GM23338 (cell line): ENCODE measurements at regions not wholly inside any gene's neighbourhood (a gene's known extent, or its start where the extent isn't known, plus 50 kb on each side); places are given as distances from the start of the nearest gene placed in this dataset.

ENCODE experiments used
- ATAC-seq: fragments of 200-7000 bp; cut with Tn5 transposase; 3 replicates; pipeline ENCODE4 v1.9.1; 2020
- DNase-seq: peaks from one replicate; pipeline ENCODE4 v3.0.0-alpha.2; 2015; ENCODE audit warnings: low spot score
- H2AFZ ChIP-seq: fragments of 200-600 bp; sonication (generic); 2 replicates; pipeline ENCODE4 v1.8.0; 2016; ENCODE audit warnings: antibody characterized with exemption, mild to moderate bottlenecking, moderate library complexity
- H3F3A ChIP-seq: fragments of 200-600 bp; sonication (generic); replicated peaks from 2 replicates; pipeline ENCODE4 v1.8.0; 2017; ENCODE audit warnings: antibody characterized with exemption, mixed run types, low read depth
- H3K27ac ChIP-seq: fragments of 200-600 bp; sonication (generic); 2 replicates; pipeline ENCODE4 v1.6.1; 2016; ENCODE audit warnings: low read depth
- H3K27me3 ChIP-seq: fragments of 200-600 bp; sonication (generic); 2 replicates; pipeline ENCODE4 v1.8.0; 2016; ENCODE audit warnings: mild to moderate bottlenecking, mixed run types, moderate library complexity; ENCODE audit not compliant: insufficient read depth
- H3K36me3 ChIP-seq: fragments of 200-600 bp; sonication (generic); 2 replicates; pipeline ENCODE4 v1.8.0; 2016; ENCODE audit warnings: mild to moderate bottlenecking; ENCODE audit not compliant: insufficient read depth
- H3K4me1 ChIP-seq: fragments of 200-600 bp; sonication (generic); 2 replicates; pipeline ENCODE4 v1.8.0; 2016; ENCODE audit warnings: mild to moderate bottlenecking, moderate library complexity; ENCODE audit not compliant: insufficient read depth
- H3K4me2 ChIP-seq: fragments of 200-600 bp; sonication (generic); 2 replicates; pipeline ENCODE4 v1.7.1; 2017; ENCODE audit warnings: mixed run types
- H3K4me3 ChIP-seq: fragments of 200-600 bp; sonication (generic); 2 replicates; pipeline ENCODE4 v1.6.1; 2016; ENCODE audit warnings: mixed run types
- H3K79me2 ChIP-seq: fragments of 200-600 bp; sonication (generic); replicated peaks from 2 replicates; pipeline ENCODE4 v1.8.0; 2017; ENCODE audit warnings: mild to moderate bottlenecking; ENCODE audit not compliant: insufficient read depth
- H3K9me2 ChIP-seq: fragments of 200-600 bp; sonication (generic); 2 replicates; pipeline ENCODE4 v1.8.0; 2017; ENCODE audit not compliant: insufficient read depth
- H4K20me1 ChIP-seq: fragments of 200-600 bp; sonication (generic); replicated peaks from 2 replicates; pipeline ENCODE4 v1.8.0; 2017; ENCODE audit warnings: mild to moderate bottlenecking; ENCODE audit not compliant: insufficient read depth
- H3K27ac Mint-ChIP-seq: 2 replicates; pipeline ENCODE4 v1.8.0; 2020; ENCODE audit warnings: inconsistent platforms, mild to moderate bottlenecking, moderate library complexity, mixed read lengths
- H3K27me3 Mint-ChIP-seq: 3 replicates; pipeline ENCODE4 v1.8.0; 2022; ENCODE audit warnings: low read depth, mild to moderate bottlenecking, moderate library complexity, mixed read lengths, inconsistent platforms; ENCODE audit not compliant: insufficient read depth, poor library complexity
- H3K36me3 Mint-ChIP-seq: 3 replicates; pipeline ENCODE4 v1.8.0; 2021; ENCODE audit warnings: low read depth, mild to moderate bottlenecking, inconsistent platforms, moderate library complexity, mixed read lengths
- H3K4me1 Mint-ChIP-seq: 3 replicates; pipeline ENCODE4 v1.8.0; 2020; ENCODE audit warnings: mild to moderate bottlenecking, inconsistent platforms, mixed read lengths
- H3K4me3 Mint-ChIP-seq: 3 replicates; pipeline ENCODE4 v1.8.0; 2021; ENCODE audit warnings: moderate library complexity, mild to moderate bottlenecking, inconsistent platforms, mixed read lengths
- H3K9me3 Mint-ChIP-seq: 3 replicates; pipeline ENCODE4 v1.8.0; 2020; ENCODE audit warnings: moderate library complexity, mild to moderate bottlenecking, inconsistent platforms, mixed read lengths
- CREB1 ChIP-seq: fragments of 250-450 bp; sonication (Bioruptor Pico); IDR thresholded peaks from 2 replicates; pipeline ENCODE4 v1.5.0; 2020; ENCODE audit warnings: low read depth, mild to moderate bottlenecking, moderate library complexity
- EZH2 ChIP-seq: fragments of 200-600 bp; sonication (generic); IDR thresholded peaks from one replicate; pipeline ENCODE4 v1.8.0; 2017; ENCODE audit warnings: antibody characterized with exemption, mild to moderate bottlenecking, low read depth; ENCODE audit not compliant: unreplicated experiment
- STAT1 ChIP-seq: IDR thresholded peaks from one replicate; pipeline ENCODE4 v1.6.1; 2016; ENCODE audit warnings: antibody characterized with exemption; ENCODE audit not compliant: unreplicated experiment
- ZNF114 ChIP-seq: fragments of 250-450 bp; sonication (Bioruptor Pico); IDR thresholded peaks from 2 replicates; pipeline ENCODE4 v1.5.0; 2020; ENCODE audit warnings: mild to moderate bottlenecking, moderate library complexity
- ZNF331 ChIP-seq: fragments of 250-450 bp; sonication (Bioruptor Pico); IDR thresholded peaks from 2 replicates; pipeline ENCODE4 v1.5.0; 2020; ENCODE audit warnings: low read depth, mild to moderate bottlenecking, moderate library complexity
- TF ChIP-seq, protein P1 (sequence below): IDR thresholded peaks from 2 replicates; pipeline ENCODE4 v1.6.1; 2016; ENCODE audit warnings: antibody characterized with exemption
- TF ChIP-seq, protein P2 (sequence below): fragments of 250-450 bp; sonication (Bioruptor Pico); IDR thresholded peaks from 2 replicates; pipeline ENCODE4 v1.5.0; 2020; ENCODE audit warnings: mild to moderate bottlenecking, moderate library complexity
- TF ChIP-seq, protein P3 (sequence below), 2 experiments: fragments of 200-600 bp in 1 of 2; sonication (generic) in 1 of 2; conservative IDR thresholded peaks; 2 replicates each; pipeline versions ENCODE4 v1.5.1 to v1.6.1; 2016 to 2017; ENCODE audit warnings: antibody characterized with exemption in 2 of 2, low read depth in 2 of 2, mild to moderate bottlenecking in 2 of 2, moderate library complexity in 1 of 2
- TF ChIP-seq, protein P4 (sequence below): IDR thresholded peaks from one replicate; pipeline ENCODE4 v1.6.1; 2018; ENCODE audit warnings: antibody characterized with exemption; ENCODE audit not compliant: unreplicated experiment

DNA sequence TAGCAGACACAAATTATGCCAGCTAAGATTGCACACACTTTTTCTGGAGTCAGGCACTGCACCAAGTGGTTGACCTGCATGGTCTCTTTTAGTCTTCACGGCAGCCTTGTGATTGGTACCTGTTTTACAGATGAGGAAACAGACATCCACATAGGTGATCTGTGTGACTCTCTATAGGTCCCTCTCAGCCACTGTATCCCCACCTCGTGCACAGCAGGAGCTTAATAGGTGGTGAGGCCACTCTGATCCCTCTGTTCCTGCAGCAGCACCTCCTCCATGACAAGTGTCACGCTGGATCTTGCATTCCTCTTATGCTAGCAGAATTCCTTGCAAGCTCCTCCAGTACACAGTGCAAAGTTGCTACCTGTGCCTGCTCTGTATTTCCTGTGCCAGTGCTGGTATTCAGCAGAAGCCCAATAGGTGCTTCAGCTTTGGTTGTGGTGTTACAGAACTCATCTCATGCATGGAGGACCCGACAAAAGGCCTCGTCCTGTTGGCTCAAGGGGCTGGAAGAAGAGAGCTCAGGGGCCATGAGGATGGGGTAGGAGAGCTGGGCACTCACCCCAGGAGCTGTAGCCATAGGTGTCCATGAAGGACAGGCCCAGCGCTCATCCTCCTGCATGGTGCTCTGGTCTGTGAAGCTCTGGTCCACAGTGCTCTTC is 546.7 kb downstream of the PTPRU start:
- no peaks in the 10 kb centered on the region for H3K27me3 Mint-ChIP-seq
- H3K27ac Mint-ChIP-seq, result no peak overlapping the region
- Histone ChIP-seq H3K4me1 (no peaks in the 10 kb centered on the region), H3K36me3 (no peaks in the 10 kb centered on the region), H3K79me2 (no peaks in the 10 kb centered on the region), H3K27me3 (no peaks in the 10 kb centered on the region), H3K4me3 (no peak overlapping the region), H3K9me2 (no peaks in the 10 kb centered on the region), H4K20me1 (no peaks in the 10 kb centered on the region), H3K27ac (no peak overlapping the region), H3K4me2 (no peak overlapping the region), H3F3A (no peaks in the 10 kb centered on the region), H2AFZ (no peak overlapping the region)
- no peaks in the 10 kb centered on the region for H3K36me3 Mint-ChIP-seq
- TF ChIP-seq EZH2, result no peak
- no peak for TF ChIP-seq ZNF114 (CRISPR knock-in tag)
- TF ChIP-seq, protein P1, sequence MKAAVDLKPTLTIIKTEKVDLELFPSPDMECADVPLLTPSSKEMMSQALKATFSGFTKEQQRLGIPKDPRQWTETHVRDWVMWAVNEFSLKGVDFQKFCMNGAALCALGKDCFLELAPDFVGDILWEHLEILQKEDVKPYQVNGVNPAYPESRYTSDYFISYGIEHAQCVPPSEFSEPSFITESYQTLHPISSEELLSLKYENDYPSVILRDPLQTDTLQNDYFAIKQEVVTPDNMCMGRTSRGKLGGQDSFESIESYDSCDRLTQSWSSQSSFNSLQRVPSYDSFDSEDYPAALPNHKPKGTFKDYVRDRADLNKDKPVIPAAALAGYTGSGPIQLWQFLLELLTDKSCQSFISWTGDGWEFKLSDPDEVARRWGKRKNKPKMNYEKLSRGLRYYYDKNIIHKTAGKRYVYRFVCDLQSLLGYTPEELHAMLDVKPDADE, result no peak
- TF ChIP-seq CREB1 (CRISPR knock-in tag), result no peak
- no peak for TF ChIP-seq STAT1
- TF ChIP-seq, protein P2, sequence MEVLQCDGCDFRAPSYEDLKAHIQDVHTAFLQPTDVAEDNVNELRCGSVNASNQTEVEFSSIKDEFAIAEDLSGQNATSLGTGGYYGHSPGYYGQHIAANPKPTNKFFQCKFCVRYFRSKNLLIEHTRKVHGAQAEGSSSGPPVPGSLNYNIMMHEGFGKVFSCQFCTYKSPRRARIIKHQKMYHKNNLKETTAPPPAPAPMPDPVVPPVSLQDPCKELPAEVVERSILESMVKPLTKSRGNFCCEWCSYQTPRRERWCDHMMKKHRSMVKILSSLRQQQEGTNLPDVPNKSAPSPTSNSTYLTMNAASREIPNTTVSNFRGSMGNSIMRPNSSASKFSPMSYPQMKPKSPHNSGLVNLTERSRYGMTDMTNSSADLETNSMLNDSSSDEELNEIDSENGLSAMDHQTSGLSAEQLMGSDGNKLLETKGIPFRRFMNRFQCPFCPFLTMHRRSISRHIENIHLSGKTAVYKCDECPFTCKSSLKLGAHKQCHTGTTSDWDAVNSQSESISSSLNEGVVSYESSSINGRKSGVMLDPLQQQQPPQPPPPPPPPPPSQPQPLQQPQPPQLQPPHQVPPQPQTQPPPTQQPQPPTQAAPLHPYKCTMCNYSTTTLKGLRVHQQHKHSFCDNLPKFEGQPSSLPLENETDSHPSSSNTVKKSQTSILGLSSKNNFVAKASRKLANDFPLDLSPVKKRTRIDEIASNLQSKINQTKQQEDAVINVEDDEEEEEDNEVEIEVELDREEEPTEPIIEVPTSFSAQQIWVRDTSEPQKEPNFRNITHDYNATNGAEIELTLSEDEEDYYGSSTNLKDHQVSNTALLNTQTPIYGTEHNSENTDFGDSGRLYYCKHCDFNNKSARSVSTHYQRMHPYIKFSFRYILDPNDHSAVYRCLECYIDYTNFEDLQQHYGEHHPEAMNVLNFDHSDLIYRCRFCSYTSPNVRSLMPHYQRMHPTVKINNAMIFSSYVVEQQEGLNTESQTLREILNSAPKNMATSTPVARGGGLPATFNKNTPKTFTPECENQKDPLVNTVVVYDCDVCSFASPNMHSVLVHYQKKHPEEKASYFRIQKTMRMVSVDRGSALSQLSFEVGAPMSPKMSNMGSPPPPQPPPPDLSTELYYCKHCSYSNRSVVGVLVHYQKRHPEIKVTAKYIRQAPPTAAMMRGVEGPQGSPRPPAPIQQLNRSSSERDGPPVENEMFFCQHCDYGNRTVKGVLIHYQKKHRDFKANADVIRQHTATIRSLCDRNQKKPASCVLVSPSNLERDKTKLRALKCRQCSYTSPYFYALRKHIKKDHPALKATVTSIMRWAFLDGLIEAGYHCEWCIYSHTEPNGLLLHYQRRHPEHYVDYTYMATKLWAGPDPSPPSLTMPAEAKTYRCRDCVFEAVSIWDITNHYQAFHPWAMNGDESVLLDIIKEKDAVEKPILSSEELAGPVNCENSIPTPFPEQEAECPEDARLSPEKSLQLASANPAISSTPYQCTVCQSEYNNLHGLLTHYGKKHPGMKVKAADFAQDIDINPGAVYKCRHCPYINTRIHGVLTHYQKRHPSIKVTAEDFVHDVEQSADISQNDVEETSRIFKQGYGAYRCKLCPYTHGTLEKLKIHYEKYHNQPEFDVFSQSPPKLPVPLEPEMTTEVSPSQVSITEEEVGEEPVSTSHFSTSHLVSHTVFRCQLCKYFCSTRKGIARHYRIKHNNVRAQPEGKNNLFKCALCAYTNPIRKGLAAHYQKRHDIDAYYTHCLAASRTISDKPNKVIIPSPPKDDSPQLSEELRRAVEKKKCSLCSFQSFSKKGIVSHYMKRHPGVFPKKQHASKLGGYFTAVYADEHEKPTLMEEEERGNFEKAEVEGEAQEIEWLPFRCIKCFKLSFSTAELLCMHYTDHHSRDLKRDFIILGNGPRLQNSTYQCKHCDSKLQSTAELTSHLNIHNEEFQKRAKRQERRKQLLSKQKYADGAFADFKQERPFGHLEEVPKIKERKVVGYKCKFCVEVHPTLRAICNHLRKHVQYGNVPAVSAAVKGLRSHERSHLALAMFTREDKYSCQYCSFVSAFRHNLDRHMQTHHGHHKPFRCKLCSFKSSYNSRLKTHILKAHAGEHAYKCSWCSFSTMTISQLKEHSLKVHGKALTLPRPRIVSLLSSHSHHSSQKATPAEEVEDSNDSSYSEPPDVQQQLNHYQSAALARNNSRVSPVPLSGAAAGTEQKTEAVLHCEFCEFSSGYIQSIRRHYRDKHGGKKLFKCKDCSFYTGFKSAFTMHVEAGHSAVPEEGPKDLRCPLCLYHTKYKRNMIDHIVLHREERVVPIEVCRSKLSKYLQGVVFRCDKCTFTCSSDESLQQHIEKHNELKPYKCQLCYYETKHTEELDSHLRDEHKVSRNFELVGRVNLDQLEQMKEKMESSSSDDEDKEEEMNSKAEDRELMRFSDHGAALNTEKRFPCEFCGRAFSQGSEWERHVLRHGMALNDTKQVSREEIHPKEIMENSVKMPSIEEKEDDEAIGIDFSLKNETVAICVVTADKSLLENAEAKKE (CRISPR knock-in tag), result no peak
- TF ChIP-seq ZNF331, result no peak
- TF ChIP-seq, protein P3, sequence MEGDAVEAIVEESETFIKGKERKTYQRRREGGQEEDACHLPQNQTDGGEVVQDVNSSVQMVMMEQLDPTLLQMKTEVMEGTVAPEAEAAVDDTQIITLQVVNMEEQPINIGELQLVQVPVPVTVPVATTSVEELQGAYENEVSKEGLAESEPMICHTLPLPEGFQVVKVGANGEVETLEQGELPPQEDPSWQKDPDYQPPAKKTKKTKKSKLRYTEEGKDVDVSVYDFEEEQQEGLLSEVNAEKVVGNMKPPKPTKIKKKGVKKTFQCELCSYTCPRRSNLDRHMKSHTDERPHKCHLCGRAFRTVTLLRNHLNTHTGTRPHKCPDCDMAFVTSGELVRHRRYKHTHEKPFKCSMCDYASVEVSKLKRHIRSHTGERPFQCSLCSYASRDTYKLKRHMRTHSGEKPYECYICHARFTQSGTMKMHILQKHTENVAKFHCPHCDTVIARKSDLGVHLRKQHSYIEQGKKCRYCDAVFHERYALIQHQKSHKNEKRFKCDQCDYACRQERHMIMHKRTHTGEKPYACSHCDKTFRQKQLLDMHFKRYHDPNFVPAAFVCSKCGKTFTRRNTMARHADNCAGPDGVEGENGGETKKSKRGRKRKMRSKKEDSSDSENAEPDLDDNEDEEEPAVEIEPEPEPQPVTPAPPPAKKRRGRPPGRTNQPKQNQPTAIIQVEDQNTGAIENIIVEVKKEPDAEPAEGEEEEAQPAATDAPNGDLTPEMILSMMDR (conservative IDR thresholded peaks at IDR 0.05; ENCODE audit: low read depth in 2 of 2), result no peak
- TF ChIP-seq, protein P4, sequence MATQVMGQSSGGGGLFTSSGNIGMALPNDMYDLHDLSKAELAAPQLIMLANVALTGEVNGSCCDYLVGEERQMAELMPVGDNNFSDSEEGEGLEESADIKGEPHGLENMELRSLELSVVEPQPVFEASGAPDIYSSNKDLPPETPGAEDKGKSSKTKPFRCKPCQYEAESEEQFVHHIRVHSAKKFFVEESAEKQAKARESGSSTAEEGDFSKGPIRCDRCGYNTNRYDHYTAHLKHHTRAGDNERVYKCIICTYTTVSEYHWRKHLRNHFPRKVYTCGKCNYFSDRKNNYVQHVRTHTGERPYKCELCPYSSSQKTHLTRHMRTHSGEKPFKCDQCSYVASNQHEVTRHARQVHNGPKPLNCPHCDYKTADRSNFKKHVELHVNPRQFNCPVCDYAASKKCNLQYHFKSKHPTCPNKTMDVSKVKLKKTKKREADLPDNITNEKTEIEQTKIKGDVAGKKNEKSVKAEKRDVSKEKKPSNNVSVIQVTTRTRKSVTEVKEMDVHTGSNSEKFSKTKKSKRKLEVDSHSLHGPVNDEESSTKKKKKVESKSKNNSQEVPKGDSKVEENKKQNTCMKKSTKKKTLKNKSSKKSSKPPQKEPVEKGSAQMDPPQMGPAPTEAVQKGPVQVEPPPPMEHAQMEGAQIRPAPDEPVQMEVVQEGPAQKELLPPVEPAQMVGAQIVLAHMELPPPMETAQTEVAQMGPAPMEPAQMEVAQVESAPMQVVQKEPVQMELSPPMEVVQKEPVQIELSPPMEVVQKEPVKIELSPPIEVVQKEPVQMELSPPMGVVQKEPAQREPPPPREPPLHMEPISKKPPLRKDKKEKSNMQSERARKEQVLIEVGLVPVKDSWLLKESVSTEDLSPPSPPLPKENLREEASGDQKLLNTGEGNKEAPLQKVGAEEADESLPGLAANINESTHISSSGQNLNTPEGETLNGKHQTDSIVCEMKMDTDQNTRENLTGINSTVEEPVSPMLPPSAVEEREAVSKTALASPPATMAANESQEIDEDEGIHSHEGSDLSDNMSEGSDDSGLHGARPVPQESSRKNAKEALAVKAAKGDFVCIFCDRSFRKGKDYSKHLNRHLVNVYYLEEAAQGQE, result no peak
- no peaks in the 10 kb centered on the region; the same call in 2 of the 3 replicates for H3K9me3 Mint-ChIP-seq
- DNase-seq (no peak), ATAC-seq (no peak)
- H3K4me1 Mint-ChIP-seq, result no peaks in the 10 kb centered on the region
- H3K4me3 Mint-ChIP-seq, result no peak overlapping the region
